GM18519 (cell line): ENCODE measurements at regions not wholly inside any gene's neighbourhood (a gene's known extent, or its start where the extent isn't known, plus 50 kb on each side); places are given as distances from the start of the nearest gene placed in this dataset.

ENCODE experiments used
- ATAC-seq: cut with Tn5 transposase; IDR thresholded peaks from one replicate; pipeline ENCODE4 v1.9.1; 2021; ENCODE audit warnings: mild to moderate bottlenecking, moderate library complexity; ENCODE audit not compliant: unreplicated experiment, low FRiP score

DNA sequence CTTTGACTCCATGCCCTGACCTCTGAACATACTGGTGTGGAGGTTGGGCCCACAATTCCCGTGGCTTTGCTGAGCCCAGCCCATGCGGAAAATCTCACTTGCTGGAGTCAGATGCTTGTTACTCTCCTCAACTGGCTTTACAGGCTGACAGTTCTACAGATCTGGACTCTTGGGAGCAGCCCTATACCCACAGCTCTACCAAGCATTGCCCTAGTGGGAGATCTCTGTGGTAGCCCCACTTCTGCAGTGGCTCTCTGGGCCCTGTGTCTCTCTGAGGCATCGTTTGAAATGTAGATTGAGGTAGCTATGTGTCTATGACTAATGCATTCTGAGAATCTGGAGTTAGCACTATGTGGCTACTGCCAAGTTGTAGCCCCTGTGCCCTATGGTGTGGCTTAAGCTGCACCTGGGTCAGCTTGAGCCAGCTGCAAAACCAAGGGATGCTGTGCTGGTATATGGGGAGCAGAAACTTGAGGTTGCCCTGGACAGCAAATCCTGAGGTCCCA, 625.8 kb upstream of the ALCAM start:
- ATAC-seq = no peak

DNA sequence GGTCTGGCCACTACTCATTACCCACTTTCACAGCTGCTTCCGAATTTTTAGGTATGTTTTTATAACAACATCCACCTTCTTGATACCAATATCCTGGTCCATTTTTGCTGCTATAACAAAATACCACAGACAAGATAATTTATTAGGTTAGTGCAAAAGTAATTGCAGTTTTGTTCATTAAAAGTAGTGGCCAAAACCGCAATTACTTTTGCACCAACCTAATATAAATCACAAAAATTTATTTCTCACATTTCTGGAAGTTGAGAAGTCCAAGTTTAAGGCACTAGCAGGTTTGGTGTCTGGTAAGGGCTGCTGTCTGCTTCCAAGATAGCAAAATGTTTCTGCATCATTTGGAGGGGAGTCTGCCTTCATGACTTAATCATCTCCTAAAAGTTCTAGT, 624.7 kb upstream of the ALCAM start:
- ATAC-seq = no peak

DNA sequence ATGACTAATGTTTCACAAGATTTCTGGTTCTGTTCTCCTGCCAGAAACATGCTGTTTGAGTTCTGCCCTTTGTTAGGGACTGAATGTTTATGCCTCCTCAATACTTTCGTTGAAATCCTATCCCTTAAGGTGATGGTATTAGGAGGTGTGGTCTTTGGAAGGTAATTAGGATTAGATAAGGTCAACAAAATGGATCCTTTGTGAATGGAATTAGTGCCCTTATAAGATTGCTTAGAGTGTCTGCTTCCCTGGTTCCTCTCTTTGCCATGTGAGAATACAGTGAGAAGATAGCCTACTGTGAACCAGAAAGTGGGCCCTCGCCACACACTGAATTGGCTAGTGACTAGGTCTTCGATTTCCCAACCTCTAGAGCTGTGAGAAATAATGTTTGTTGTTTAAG, 621.4 kb upstream of the ALCAM start:
- ATAC-seq = no peak

DNA sequence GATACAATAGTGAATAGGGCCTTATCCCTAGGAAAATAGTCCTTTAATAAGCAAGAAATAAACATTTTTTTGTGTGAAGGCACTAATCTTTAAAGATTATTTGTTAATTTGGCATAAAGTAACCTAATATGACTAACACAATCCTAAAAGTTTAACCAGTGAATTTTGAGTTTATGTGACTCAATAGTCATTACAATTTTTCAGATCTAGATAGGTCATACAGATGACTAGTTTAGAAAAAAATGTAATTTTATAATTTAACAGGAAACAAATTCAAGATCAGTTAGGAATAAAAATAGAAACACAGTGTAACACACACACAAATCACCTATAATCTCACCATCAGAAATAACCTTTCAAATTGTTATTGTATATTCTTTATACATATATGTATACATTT, 620.7 kb upstream of the ALCAM start:
- ATAC-seq = no peak

DNA sequence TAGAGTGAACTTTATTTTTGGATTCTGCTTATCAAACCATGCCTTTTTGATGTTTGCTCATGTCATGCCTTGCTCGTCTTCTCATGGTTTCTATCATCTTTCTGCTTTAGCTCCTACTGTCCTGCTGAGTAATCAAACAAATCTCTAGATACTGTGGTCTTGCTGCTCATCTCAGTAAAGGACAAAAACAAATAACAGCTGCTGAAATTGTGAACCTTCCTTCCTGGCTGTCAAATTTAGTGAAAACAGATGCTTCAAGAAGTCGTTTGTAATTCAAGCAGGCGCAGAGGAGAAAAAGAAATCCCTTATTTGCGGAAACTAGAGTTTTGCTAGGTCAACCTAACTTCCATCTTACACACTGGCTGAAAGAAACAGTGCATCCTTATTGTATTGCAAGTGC, 616.1 kb upstream of the ALCAM start:
- no peak for ATAC-seq

DNA sequence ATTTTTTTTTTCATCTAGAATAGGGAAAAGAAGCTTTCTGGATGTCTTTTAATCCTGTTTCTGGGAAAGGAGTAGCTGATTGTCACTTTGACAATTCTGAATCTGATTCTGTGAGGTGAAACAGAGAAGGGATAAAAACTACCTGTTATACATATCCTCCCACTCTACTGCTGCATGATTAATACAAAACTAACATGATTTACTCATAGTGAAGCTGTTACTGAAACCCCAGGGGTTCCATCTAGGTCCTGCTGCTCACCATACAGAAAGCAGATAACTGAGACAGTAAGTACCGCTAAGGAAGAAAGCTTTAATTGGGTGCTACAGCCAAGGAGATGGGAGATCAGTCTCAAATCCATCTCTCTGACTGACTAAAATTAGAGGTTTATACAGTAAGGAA, 610.9 kb upstream of the ALCAM start:
- no peak for ATAC-seq

DNA sequence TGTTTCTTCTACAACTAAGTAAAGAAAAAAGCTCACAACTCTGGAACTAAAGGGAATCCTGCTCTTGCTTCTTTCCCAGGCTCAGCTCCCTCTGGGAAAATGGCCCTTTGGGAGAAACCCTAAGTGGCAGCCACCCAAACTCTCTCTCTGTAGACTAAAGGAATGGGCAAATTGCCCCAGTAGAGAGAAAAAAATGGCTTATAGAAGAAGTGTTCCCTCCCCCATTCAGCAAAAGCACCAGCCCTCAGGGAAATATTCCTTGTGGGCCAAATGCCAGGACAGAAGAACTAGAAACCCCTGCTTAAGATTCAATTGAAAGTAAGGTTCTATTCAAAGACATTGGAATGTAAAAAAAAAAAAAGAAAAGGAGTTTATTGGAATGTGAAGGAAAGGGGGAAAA, 603.7 kb upstream of the ALCAM start:
- ATAC-seq = no peak

DNA sequence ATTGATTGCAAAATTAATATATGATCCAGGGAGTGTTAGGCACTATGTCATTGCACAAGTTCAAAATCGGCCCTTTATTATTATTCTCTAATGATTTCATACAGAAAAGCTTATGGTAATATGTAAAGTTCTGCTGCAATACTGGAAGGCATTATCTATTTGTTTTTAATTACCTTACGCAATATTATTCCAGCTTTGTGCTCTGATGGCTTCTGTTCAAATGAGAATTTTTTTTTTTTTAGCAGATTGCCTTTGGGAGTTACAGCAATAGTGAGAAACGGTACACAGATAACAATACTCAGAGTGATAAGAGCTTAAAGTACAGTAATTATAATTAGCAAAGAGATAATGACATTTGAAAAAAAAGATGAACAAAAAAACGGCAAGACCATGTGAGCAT, 602.2 kb upstream of the ALCAM start:
- ATAC-seq = no peak

DNA sequence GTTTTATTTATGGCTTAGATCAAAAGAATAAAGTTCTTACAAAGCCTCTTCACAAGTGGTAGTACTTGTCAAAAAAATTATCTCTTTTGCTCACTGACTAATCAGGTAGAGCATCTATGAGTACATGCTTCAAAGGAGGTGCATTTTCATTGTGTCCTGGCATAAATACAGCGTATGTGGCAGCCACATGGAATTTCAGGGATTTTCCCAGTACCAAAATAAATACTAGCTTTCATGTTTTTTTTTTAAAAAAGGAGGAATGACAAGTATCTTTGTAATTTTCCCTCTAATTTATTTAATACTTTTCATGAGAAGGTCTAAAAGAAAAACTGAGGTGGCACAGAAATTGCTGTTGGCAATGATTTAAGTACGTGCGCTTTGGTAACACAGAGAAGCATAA, 597.8 kb upstream of the ALCAM start:
- ATAC-seq = no peak

DNA sequence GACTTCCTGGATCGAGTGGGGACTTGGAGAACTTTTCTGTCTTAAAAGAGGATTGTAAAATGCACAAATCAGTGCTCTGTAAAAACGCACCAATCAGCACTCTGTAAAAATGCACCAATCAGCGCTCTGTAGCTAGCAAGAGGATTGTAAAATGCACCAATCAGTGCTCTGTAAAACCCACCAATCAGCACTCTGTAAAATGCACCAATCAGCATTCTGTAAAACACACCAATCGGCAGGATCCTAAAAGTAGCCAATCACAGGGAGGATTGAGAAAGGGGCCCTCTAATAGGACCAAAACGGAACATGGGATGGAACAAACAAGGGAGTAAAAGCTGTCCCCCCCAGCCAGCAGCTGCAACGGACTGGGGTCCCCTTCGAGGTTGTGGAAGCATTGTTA, 587.4 kb upstream of the ALCAM start:
- ATAC-seq = no peak

DNA sequence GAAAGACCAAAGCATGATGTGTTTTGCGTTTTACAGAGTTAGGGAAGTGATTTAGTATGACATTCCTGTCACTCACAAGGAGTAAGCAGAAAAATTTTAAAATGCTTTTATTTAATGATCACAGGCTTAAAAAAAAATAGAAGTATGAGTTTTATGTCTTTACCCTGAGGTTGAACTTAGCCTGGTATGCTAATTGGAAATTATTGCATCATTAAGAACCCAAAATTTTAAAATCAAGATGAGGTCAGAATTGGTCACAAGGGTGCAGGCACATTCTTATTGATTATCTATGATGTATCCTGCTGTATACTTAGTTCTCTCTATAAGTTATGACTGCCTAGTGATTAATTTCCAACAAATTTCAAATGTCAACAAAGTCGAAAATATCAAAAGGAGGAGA, 585.6 kb upstream of the ALCAM start:
- ATAC-seq = no peak

DNA sequence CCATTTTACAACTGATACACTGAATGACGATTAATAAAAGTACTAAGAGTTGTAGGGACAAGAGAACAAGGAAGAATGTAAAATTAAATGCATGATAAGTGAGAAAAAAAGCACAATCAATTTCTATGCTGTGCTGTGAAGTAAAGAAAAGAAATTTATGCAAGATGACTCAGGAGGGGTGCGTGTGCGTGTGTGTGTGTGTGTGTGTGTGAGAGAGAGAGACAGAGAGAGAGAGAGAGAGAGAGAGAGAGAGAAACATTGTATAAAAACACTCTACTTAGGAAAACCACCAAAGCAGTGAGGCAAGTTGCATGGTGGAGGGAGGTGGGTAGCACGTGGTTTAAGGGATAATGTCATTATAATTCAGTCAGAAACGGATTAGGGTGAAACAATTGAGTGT, 580.8 kb upstream of the ALCAM start:
- ATAC-seq = no peak

DNA sequence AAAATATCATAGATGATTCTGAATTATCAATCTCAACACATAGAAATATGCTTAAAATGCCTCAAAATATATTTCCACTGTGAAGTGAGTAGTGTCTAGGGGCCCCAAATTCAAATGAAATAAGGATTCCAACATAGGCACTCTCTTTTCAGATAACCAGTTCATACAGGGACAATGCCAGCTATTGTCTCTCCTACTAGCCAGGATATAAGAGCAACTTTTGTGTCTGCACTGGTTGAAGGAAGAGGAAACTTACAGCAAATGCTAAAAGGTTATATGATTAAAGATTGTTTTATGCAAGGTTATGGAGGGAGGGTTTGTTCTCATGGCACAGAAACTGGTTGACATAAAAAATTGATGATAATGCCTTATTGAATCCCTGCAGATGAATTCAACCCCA, 579.4 kb upstream of the ALCAM start:
- no peak for ATAC-seq

DNA sequence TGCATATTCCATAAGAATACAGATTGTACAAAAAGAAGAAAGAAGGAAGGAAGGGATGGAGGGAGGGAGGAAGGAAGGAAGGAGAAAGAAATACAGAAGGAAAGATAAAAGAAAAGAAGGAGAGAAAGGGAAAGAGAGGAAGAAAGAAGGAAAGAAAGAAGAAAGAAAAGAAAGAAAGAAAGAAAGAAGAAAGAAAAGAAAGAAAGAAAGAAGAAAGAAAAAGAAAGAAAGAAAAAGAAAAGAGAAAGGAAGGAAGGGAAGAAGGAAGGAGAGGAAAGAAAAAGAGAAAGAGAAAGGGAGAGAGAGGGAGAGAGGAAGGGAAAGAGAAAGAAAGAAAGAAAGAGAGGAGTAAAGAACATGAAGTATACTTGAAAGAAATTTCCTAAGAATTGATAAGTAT, 577.9 kb upstream of the ALCAM start:
- ATAC-seq = no peak

DNA sequence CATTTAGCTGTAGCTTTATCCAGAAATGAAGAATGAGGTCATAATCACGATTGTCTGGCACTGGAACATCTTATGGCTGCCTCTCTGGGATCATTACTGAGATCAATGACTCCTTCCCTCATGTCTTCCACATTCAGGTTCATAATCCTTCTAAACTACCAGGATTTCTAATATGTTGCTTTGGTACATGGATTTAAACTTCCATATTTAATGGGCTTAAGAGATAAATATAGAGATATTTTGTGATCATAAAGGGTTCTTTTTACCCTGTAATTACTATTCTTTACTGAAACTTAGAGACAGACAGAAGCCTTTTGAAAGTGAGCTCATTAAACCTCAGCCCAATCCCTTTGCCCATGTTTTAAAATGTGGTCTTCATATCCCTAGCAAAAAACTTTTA, 575.4 kb upstream of the ALCAM start:
- no peak for ATAC-seq

DNA sequence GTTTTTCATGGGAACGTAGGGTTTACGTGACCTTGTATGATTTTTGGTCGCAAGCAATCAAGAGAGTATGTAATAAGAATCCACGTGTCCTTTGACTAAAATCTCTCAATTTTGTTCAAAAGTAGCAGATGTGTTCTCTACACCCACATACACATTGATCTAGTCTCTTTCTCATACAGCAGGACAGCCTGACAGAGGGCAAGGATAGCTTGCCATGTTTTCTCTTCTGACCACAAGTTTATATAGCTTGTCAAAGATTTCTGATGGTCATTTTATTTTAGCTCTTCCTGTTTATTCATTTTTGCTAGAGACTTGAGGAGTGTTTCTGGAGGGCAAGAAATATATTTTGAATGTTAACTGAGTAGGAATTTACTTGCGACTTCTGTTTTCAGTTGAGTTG, 570.2 kb upstream of the ALCAM start:
- ATAC-seq = no peak

DNA sequence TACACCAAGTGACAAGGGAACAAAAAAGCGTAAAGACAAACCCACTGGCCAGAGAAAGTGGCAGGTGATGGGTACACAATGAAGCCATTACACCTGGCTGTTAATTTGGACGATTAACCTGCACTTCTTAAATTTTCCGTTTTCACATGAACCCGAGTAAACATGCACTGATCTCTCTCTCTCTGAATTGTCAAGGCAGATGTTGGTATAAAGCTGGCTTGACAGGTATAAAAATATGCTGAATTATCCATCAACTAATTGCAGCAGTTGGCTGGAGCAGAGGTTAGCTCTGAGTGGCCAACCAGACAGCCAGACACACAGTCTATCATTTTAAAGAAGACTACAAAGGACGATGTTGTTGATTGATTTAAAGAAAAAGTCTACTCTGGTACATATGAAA, 561.7 kb upstream of the ALCAM start:
- no peak for ATAC-seq

DNA sequence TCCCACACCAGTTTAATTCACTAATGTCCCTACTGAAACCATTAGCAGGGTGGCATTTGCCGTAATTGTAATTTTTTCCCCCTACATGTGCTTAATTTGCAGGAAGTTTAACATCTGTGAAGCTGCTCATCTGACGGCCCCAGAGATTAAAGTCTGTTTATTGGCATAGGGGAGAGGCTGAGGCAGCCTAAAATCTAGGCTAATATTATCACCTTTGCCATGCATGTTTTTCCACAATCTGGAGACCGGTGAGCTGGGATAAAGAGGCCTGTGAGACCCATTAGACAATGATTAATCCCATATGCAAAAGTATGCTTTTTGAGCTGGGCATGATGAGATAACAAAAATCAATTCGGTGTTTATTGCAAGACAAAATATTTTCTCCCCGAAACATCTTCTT, 561.2 kb upstream of the ALCAM start:
- no peak for ATAC-seq

DNA sequence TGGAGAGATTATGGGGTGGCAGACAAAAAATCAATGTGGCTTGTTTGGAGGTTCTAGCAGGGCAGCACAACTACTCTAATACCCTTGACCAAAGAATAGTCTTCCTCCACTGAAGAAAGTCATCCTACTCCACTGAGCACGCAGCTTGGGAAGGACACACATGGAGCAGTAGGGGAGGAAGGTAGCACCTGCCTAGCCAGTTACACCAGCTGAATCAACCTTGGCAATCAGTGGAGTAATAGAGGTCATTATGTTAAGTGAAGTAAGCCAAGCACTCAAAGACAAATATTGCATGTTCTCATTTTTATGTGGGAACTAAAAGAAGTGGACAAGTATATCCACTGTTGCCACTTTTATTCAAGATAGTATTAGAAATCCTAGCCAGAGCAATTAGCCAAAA, 555.8 kb upstream of the ALCAM start:
- no peak for ATAC-seq

DNA sequence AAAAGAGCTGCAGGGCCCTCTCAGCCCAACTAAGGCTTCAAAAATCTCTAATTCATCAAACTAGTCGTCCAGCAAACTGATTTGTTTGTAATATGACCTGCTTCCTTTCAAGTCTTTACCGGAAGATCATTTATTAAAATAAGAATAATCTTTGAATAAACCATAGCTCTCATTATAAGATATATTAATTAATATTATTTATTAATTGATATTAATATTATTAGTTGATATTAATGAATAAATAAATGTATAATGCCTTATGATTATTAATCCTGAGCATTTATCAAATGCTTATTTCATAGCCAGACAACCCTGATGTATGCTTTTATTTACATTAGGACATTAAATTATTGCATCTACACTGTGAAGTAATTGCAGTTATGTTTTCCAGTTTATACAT, 550.7 kb upstream of the ALCAM start:
- ATAC-seq = no peak

DNA sequence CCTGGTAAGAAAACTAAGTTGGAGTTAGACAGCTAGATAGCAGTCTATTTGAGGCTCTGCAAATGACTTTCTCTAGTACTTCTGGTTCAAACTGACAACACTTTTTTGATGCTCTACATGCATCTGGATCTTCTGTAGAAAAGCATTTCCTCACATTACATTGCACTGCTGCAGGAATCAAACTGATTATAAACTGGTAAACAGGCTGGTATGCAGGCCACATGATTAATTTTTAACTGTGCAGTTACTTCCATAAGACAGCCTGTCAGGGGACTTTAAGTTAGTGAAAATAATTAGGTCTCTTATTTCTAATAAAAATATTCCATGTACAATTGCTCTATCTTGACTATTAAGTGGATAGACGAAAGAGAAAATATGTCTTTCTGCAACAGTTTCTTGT, 550.0 kb upstream of the ALCAM start:
- no peak for ATAC-seq

DNA sequence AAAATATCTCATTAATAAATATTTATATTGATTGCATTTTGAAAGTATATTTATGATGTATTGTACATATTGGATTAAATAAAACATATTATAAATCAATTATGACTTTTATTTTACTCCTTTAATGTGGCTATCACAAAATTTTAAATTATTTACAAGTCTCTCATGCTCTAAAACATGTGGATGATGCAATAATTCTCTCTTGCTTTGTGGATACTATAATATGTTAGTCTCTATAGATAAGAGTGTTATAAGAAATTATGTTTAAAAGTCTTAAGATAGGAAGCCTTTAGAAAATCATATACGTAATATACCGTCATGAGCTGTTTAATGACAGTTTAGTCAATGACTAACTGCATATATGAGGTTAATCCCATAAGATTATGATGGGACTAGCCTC, 547.4 kb upstream of the ALCAM start:
- no peak for ATAC-seq

DNA sequence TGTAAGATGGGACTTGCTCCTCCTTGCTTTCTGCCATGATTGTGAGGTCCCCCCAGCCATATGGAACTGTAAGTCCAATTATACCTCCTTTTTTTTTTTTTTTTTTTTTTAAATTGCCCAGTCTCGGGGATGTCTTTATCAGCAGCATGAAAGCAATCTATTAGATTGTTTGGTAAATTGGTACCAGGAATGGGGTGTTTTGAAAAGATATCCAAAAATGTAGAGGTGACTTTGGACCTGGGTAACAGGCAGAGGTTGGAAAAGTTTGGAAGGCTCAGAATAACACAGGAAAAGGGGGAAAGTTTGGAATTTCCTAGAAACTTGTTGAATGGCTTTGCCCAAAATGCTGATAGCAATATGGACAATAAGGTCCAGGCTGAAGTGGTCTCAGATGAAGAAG, 545.8 kb upstream of the ALCAM start:
- no peak for ATAC-seq

DNA sequence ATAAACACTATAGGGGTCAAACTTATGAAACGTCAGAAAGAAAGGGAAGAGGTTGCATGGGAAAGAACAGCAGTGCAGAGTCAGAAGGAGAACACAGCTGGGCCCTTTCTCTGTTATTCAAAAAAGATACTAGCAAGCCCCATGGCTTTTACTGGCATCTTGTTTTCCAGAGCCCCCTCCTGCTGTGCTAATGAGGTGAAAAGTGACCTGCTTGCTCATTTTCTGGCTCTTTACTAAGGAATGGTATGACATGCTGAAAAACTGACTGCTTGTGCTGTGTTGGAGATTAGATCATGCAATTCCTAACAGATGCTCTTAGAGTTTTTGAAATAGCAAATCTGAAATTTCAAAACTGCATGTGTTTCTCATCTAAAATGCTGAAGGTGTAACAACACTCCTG, 541.6 kb upstream of the ALCAM start:
- ATAC-seq = no peak
